Breast epithelium (tissue), 3 donors: ENCODE measurements at regions not wholly inside any gene's neighbourhood (a gene's known extent, or its start where the extent isn't known, plus 50 kb on each side); places are given as distances from the start of the nearest gene placed in this dataset.

Source experiments
- POLR2AphosphoS5 ChIP-seq, 3 donors: sonication (generic); formaldehyde crosslinking; IDR thresholded peaks; one replicate each; pipeline ENCODE4 v1.6.1; 2017; ENCODE audit warnings: antibody characterized with exemption in 3 of 3
- TF ChIP-seq, protein P1 (sequence below), 3 donors: fragments of 450-650 bp; IDR thresholded peaks; one replicate each; pipeline ENCODE4 v1.5.1; 2016 to 2017; ENCODE audit warnings: antibody characterized with exemption in 3 of 3, mild to moderate bottlenecking in 3 of 3, moderate library complexity in 3 of 3

DNA sequence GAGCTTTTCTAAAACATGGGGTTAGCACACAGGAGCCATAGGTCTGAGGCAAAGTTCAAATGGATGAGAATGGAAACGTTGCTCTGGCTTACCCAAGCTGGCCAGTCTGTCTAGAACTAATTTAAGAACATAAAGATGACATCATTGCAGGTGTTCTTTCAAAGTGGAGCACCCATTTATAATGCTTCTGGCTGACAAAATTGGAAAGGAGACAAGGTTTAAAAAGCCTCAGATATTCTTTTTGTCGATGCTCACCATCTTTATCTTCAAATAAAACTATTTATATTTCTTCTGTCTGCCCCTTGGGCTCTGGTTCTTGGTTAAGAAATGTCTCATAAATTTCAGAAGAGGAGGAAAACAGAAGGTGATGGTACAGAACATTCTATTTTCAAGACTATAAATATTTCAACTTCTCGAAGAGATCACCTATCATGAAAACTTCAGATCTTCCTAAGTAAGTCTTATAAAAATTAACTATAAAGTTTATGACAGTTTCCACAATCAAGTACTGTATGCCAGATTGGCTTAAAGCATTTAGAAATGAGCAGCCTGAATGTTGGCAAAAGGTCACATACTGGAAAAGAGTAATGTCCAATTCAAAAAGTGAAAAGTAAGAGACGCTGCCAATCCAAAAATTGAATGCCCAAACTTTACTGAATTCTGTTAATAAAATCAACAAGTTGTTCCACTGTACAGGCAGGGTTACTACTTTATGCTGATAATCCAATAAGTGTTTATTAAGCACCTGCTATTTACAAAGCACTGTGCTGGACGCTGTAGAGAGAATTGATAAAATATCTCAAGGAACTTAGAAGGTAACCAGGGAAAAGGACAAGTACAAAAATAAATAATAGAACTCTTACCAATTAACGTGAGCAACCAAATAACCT, 92.0 kb downstream of the ETS2 start:
- TF ChIP-seq, protein P1, sequence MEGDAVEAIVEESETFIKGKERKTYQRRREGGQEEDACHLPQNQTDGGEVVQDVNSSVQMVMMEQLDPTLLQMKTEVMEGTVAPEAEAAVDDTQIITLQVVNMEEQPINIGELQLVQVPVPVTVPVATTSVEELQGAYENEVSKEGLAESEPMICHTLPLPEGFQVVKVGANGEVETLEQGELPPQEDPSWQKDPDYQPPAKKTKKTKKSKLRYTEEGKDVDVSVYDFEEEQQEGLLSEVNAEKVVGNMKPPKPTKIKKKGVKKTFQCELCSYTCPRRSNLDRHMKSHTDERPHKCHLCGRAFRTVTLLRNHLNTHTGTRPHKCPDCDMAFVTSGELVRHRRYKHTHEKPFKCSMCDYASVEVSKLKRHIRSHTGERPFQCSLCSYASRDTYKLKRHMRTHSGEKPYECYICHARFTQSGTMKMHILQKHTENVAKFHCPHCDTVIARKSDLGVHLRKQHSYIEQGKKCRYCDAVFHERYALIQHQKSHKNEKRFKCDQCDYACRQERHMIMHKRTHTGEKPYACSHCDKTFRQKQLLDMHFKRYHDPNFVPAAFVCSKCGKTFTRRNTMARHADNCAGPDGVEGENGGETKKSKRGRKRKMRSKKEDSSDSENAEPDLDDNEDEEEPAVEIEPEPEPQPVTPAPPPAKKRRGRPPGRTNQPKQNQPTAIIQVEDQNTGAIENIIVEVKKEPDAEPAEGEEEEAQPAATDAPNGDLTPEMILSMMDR (IDR thresholded peaks at IDR 0.05) = no peak
- TF ChIP-seq POLR2AphosphoS5 (IDR thresholded peaks at IDR 0.05) = no peak
